ENCODE measurements at regions not wholly inside any gene's neighbourhood (a gene's known extent, or its start where the extent isn't known, plus 50 kb on each side); places are given as distances from the start of the nearest gene placed in this dataset.
A peak's percentile ranks its signal among the peaks of the same experiment; 100 is the strongest.

- no peak overlapping the region for H2AFZ ChIP-seq
- WGBS (ENCODE audit: low lambda C conversion rate, missing lambda C conversion rate): 80% methylated on average over 3 of the region's 3 CpGs
- H3K4me1 ChIP-seq (ENCODE audit: insufficient read depth): peaks cover 9% of the 10 kb centered on the region
- H3K9me3 ChIP-seq (ENCODE audit: low read depth): no peaks in the 10 kb centered on the region
- no peaks in the 10 kb centered on the region for H3K36me3 ChIP-seq (replicated peaks; ENCODE audit: insufficient read depth, low read depth)
- TF ChIP-seq, protein P1, sequence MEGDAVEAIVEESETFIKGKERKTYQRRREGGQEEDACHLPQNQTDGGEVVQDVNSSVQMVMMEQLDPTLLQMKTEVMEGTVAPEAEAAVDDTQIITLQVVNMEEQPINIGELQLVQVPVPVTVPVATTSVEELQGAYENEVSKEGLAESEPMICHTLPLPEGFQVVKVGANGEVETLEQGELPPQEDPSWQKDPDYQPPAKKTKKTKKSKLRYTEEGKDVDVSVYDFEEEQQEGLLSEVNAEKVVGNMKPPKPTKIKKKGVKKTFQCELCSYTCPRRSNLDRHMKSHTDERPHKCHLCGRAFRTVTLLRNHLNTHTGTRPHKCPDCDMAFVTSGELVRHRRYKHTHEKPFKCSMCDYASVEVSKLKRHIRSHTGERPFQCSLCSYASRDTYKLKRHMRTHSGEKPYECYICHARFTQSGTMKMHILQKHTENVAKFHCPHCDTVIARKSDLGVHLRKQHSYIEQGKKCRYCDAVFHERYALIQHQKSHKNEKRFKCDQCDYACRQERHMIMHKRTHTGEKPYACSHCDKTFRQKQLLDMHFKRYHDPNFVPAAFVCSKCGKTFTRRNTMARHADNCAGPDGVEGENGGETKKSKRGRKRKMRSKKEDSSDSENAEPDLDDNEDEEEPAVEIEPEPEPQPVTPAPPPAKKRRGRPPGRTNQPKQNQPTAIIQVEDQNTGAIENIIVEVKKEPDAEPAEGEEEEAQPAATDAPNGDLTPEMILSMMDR (IDR thresholded peaks at IDR 0.05; ENCODE audit: poor library complexity): no peak
- TF ChIP-seq EZH2phosphoT487 (IDR thresholded peaks at IDR 0.05; ENCODE audit: low read depth, severe bottlenecking, unreplicated experiment) (no peak), EZH2 (IDR thresholded peaks at IDR 0.05; ENCODE audit: borderline replicate concordance) (no peak)
- no peaks in the 10 kb centered on the region for H3K79me2 ChIP-seq
- H3K27me3 ChIP-seq: no peaks in the 10 kb centered on the region
- no peaks in the 10 kb centered on the region for H3K9me2 ChIP-seq (replicated peaks; ENCODE audit: insufficient read depth)
- no peak overlapping the region for H3K4me2 ChIP-seq
- no peak overlapping the region for H3K27ac ChIP-seq
- no peaks in the 10 kb centered on the region for H4K20me1 ChIP-seq (ENCODE audit: insufficient read depth, poor library complexity, severe bottlenecking)
- H3K4me3 ChIP-seq: no peak overlapping the region
- DNase-seq (ENCODE audit: low spot score): no peak
Observed at GRCh38 chr2:204124140-204124750, 187.7 kb downstream of the ICOS start.

DNA sequence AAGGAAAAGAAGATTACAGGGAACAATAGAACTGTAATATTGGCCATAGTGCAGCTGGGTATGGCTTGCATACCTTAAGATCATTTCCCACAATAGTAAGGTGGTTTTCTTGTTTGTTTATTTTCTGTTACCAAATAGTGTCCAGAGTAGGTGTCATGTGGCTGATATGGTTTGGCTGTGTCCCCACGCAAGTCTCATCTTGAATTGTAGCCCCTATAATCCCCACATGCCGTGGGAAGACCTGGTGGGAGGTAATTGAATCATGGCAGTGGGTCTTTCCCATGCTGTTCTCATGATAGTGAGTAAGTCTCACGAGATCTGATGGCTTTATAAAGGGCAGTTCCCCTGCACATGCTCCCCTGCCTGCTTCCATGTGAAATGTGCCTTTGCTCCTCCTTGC, 190.1 kb downstream of the ICOS start:
- no peaks in the 10 kb centered on the region for H3K36me3 ChIP-seq (replicated peaks; ENCODE audit: insufficient read depth, low read depth)
- H3K27ac ChIP-seq: no peak overlapping the region
- H3K27me3 ChIP-seq: no peaks in the 10 kb centered on the region
- no peak overlapping the region for H3K4me3 ChIP-seq
- H4K20me1 ChIP-seq (ENCODE audit: insufficient read depth, poor library complexity, severe bottlenecking): no peaks in the 10 kb centered on the region
- no peak overlapping the region for H3K4me2 ChIP-seq
- no peaks in the 10 kb centered on the region for H3K9me3 ChIP-seq (ENCODE audit: low read depth)
- peaks cover 10% of the 10 kb centered on the region for H3K4me1 ChIP-seq (ENCODE audit: insufficient read depth)
- H3K9me2 ChIP-seq (replicated peaks; ENCODE audit: insufficient read depth): no peaks in the 10 kb centered on the region
- TF ChIP-seq, protein P1 (IDR thresholded peaks at IDR 0.05; ENCODE audit: poor library complexity): no peak
- TF ChIP-seq EZH2 (IDR thresholded peaks at IDR 0.05; ENCODE audit: borderline replicate concordance): no peak
- no peak for TF ChIP-seq EZH2phosphoT487 (IDR thresholded peaks at IDR 0.05; ENCODE audit: low read depth, severe bottlenecking, unreplicated experiment)
- H2AFZ ChIP-seq: no peak overlapping the region
- WGBS (ENCODE audit: low lambda C conversion rate, missing lambda C conversion rate): 95% methylated on average over 3 of the region's 3 CpGs
- no peaks in the 10 kb centered on the region for H3K79me2 ChIP-seq
- DNase-seq (ENCODE audit: low spot score): no peak

GRCh38 chr2:204127238-204127637, 190.7 kb downstream of the ICOS start:
- Histone ChIP-seq H3K4me3 (no peak overlapping the region), H3K27ac (no peak overlapping the region), H3K9me3 (ENCODE audit: low read depth) (no peaks in the 10 kb centered on the region), H3K36me3 (replicated peaks; ENCODE audit: insufficient read depth, low read depth) (no peaks in the 10 kb centered on the region), H3K4me2 (no peak overlapping the region), H3K79me2 (no peaks in the 10 kb centered on the region), H3K4me1 (ENCODE audit: insufficient read depth) (peaks cover 12% of the 10 kb centered on the region), H3K9me2 (replicated peaks; ENCODE audit: insufficient read depth) (no peaks in the 10 kb centered on the region), H2AFZ (no peak overlapping the region), H4K20me1 (ENCODE audit: insufficient read depth, poor library complexity, severe bottlenecking) (no peaks in the 10 kb centered on the region), H3K27me3 (no peaks in the 10 kb centered on the region)
- TF ChIP-seq EZH2 (IDR thresholded peaks at IDR 0.05; ENCODE audit: borderline replicate concordance) (no peak), EZH2phosphoT487 (IDR thresholded peaks at IDR 0.05; ENCODE audit: low read depth, severe bottlenecking, unreplicated experiment) (no peak)
- TF ChIP-seq, protein P1 (IDR thresholded peaks at IDR 0.05; ENCODE audit: poor library complexity): no peak
- DNase-seq (ENCODE audit: low spot score): peak; percentile 54
- 39% methylated on average over 2 of the region's 2 CpGs for WGBS (ENCODE audit: low lambda C conversion rate, missing lambda C conversion rate)
